ENCODE measurements at regions not wholly inside any gene's neighbourhood (a gene's known extent, or its start where the extent isn't known, plus 50 kb on each side); places are given as distances from the start of the nearest gene placed in this dataset.
A peak's percentile ranks its signal among the peaks of the same experiment; 100 is the strongest.
"Not testable (repeated sequence)": the region's sequence is repeated elsewhere in the genome, so short reads cannot be mapped to it uniquely, and the experiment has no call there.

- DNase-seq (ENCODE audit: low read depth in 3 of 3) = no peak
Observed at GRCh38 chr6:90372450-90372849, 75.8 kb upstream of the BACH2 start.

- DNase-seq (ENCODE audit: low read depth in 3 of 3) = no peak
Observed at GRCh38 chr6:90370493-90370959, 73.9 kb upstream of the BACH2 start.

GRCh38 chr6:90369651-90370050, 73.0 kb upstream of the BACH2 start:
- DNase-seq (ENCODE audit: low read depth in 3 of 3) = no peak

- no peak for DNase-seq (ENCODE audit: low read depth in 3 of 3)
Observed at GRCh38 chr6:90369024-90369519, 72.4 kb upstream of the BACH2 start.

- no peak for DNase-seq (ENCODE audit: low read depth in 3 of 3)
Observed at GRCh38 chr6:90368601-90369000, 72.0 kb upstream of the BACH2 start.

- DNase-seq (ENCODE audit: low read depth in 3 of 3) = no peak
Observed at GRCh38 chr6:90368001-90368400, 71.4 kb upstream of the BACH2 start.

GRCh38 chr6:90365565-90366219, 69.0 kb upstream of the BACH2 start:
- no peak for DNase-seq (ENCODE audit: low read depth in 3 of 3)

- no peak for DNase-seq (ENCODE audit: low read depth in 3 of 3)
Observed at GRCh38 chr6:90365002-90365401, 68.4 kb upstream of the BACH2 start.

GRCh38 chr6:90364286-90364685, 67.6 kb upstream of the BACH2 start:
- no peak for DNase-seq (ENCODE audit: low read depth in 3 of 3)

- DNase-seq (ENCODE audit: low read depth in 3 of 3) = no peak
Observed at GRCh38 chr6:90362318-90362717, 65.7 kb upstream of the BACH2 start.

GRCh38 chr6:90361174-90361573, 64.5 kb upstream of the BACH2 start:
- DNase-seq (ENCODE audit: low read depth in 3 of 3) = no peak

- not testable (repeated sequence) for DNase-seq (ENCODE audit: low read depth in 3 of 3)
Observed at GRCh38 chr6:90358036-90358770, 61.6 kb upstream of the BACH2 start.

- DNase-seq (ENCODE audit: low read depth in 3 of 3) = no peak
Observed at GRCh38 chr6:90356012-90356421, 59.4 kb upstream of the BACH2 start.

GRCh38 chr6:90354961-90355360, 58.3 kb upstream of the BACH2 start:
- no peak for DNase-seq (ENCODE audit: low read depth in 3 of 3)

- no peak for DNase-seq (ENCODE audit: low read depth in 3 of 3)
Observed at GRCh38 chr6:90351696-90352095, 55.1 kb upstream of the BACH2 start.

GRCh38 chr6:90350689-90351554, 54.3 kb upstream of the BACH2 start:
- DNase-seq (ENCODE audit: low read depth in 3 of 3) = peak in 2 of 3 experiments; percentile 21 to 27

- DNase-seq (ENCODE audit: low read depth in 3 of 3) = no peak
Observed at GRCh38 chr6:90347411-90347851, 50.8 kb upstream of the BACH2 start.

- DNase-seq (ENCODE audit: low read depth in 3 of 3) = no peak
Observed at GRCh38 chr6:90346729-90347128, 50.1 kb upstream of the BACH2 start.

All from stimulated activated CD4-positive, alpha-beta T cell treated with anti-CD3 and anti-CD28 coated beads, TNF-alpha, amount 100 ng/mL, for 4 hours (primary cell).